AG09319 (cell line): ENCODE measurements at regions not wholly inside any gene's neighbourhood (a gene's known extent, or its start where the extent isn't known, plus 50 kb on each side); places are given as distances from the start of the nearest gene placed in this dataset.

Experiments used
- DNase-seq: peaks from one replicate; pipeline ENCODE4 v3.0.0-alpha.2; 2010; ENCODE audit warnings: low read depth; ENCODE audit errors: extremely low read depth
- TF ChIP-seq, protein P1 (sequence below): IDR thresholded peaks from 2 replicates; pipeline ENCODE4 v1.5.1; 2011; ENCODE audit warnings: low read depth, mild to moderate bottlenecking, inconsistent platforms, low read length, moderate library complexity

DNA sequence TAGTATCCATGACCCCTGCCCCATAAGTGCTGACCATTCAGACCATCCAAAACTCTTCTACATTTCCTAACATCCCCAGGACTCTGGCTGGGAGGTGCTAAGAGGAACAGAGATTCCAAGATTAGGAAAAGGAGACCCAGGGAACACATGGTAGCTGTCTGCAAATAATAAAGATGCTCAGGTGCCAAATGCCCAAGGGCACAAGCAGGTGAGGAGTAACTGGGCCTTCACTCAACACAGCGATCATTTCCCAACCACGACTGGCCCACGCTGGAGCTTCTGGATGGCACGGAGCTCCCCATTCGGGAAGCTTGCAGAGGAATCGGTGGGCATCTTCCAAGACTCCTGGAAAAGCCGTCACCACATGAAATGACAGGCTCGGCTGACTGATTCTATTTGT, 255.9 kb upstream of the SMIM21 start:
- TF ChIP-seq, protein P1, sequence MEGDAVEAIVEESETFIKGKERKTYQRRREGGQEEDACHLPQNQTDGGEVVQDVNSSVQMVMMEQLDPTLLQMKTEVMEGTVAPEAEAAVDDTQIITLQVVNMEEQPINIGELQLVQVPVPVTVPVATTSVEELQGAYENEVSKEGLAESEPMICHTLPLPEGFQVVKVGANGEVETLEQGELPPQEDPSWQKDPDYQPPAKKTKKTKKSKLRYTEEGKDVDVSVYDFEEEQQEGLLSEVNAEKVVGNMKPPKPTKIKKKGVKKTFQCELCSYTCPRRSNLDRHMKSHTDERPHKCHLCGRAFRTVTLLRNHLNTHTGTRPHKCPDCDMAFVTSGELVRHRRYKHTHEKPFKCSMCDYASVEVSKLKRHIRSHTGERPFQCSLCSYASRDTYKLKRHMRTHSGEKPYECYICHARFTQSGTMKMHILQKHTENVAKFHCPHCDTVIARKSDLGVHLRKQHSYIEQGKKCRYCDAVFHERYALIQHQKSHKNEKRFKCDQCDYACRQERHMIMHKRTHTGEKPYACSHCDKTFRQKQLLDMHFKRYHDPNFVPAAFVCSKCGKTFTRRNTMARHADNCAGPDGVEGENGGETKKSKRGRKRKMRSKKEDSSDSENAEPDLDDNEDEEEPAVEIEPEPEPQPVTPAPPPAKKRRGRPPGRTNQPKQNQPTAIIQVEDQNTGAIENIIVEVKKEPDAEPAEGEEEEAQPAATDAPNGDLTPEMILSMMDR = no peak
- DNase-seq = no peak

DNA sequence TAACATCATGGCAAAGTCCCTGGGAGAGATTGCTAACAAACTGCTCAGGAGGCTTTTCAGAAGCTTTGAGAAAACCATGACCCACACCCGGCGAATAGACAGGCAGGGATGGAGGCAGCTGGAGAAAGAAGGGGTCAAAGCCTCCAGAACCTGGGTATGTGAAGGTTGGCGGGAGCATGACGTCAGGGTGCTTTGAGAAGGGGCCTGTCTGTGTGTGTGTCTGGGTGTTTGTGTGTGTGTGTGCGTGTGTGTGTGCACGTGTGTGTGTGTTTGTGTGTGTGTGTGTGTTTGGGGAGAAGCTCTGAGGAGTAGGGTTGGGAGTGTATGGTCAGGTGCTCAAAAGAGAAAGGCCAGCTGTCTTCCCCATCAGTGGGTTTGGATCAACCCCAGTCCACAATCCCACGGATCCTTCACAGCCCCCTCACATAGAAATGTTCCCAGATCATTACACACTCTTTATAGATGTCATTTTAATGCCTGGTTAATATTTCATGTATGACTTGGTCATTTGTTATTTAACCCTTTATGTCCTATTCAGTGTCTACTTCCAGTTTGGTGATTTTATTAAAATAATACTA, 254.1 kb upstream of the SMIM21 start:
- DNase-seq = no peak
- TF ChIP-seq, protein P1 = no peak

DNA sequence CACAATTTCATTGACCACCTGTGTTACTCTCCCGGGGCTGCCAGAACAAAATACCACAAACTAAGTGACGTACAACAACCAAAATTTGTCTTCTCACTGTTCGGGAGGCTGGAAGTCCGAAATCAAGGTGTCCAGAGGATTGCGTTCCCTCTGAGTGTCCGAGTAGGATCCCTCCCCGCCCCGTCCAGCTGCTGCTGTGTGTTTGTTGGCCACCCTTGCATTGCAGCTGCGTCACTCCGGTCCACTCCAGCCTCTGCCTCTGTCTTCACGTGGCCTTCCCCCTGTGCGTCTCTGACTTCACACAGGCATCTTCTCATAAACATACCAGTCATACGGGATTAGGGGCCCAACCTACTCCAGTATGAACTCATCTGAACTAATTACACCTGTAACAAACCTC, 251.8 kb upstream of the SMIM21 start:
- no peak for DNase-seq
- TF ChIP-seq, protein P1 = no peak

DNA sequence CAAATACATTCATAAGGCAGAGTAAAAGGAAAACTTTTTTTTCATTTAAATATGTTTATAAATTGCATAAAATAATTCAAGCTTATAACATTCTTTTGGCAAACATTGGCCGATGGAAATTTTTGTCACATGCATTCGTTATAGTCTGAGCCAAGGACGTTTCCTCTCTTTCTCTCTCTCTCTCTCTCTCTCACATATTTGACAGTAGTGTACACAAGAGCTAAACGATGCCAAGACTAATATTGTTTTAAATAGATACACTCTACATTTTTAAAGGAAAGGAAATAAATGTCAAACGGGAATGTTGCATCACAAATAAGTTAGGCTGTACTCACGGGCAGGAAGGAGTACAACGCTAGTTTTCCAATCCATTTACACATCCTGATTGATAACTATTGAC, 251.1 kb upstream of the SMIM21 start:
- TF ChIP-seq, protein P1 = no peak
- no peak for DNase-seq

DNA sequence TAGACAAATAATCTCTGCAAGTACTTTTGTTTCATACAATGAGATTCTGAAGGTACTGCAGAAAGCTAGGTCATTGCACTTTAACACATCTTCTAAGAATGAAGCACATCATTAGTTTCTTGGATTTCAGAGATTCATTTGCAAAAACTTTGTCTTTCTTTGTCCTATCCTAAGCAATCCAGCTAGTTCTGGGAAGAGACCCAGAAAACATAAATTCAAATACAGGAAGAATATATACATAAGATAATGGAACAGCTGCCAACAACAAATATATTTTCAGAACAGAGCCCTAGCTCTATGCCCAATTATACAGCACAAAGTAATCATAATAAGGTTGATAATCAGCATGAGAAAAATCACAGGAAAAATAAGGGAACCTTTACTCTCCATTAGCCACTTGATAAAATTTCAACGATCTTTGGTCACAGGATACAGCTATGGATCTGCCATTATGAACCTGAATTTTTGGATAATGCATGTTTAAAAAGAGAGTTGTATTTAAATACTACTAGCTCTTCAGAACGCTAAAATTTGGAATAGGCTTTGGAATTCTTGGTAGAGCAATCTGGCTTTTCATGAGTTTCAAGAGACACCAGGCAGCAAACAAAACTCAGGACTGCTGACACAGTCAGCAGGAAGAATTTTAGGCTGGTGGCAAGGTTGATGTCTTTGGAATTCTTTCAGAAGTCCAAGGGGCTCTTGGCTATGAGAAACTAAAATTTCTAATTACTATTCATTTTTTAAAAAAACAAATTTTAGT, 250.4 kb upstream of the SMIM21 start:
- TF ChIP-seq, protein P1 = no peak
- DNase-seq = no peak

DNA sequence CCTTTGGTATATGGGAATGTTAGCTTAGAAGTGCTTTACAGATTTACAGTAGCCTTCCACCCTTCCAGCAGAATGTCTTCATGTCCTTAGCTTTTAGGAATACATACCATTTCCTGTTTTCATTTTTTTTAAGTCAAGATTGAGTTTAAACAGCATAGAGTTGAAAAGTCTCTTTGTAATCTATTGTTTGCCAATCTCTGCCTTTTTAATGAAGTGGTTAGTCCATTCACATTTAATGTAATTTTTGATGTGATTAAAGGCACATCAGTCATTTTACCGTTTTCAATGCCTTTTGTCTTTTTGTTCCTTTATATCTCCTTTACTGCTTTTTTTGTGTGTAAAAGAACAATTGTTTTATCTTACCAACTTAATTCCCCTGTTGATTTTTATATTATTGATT, 233.4 kb upstream of the SMIM21 start:
- TF ChIP-seq, protein P1 = no peak
- no peak for DNase-seq

DNA sequence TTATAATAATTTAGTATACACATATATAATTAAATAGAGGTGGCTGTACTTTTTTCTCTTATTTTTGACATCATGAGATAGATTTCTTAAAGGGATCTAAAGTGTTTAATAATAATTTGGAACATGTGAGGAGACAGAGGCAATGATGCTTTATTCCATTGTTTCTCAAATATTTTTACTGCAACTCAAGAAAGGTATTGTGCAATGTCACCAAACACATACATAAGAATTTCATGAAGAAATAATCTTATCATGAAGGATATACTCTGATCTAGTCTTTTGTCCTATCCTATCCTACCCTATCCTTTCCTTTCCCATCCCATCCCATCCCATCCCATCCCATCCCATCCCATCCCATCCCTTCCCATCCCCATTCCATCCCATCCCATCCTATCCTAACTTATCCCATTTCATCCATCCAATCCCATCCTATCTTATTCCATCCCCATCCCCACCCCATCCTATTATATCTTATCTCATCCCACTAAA, 232.1 kb upstream of the SMIM21 start:
- DNase-seq = no peak
- TF ChIP-seq, protein P1 = no peak
